HG02870 (cell line): ENCODE measurements at regions not wholly inside any gene's neighbourhood (a gene's known extent, or its start where the extent isn't known, plus 50 kb on each side); places are given as distances from the start of the nearest gene placed in this dataset.
"Not testable (repeated sequence)": the region's sequence is repeated elsewhere in the genome, so short reads cannot be mapped to it uniquely, and the experiment has no call there.

Source experiments
- ATAC-seq: cut with Tn5 transposase; IDR thresholded peaks from one replicate; pipeline ENCODE4 v1.9.1; 2021; ENCODE audit warnings: mild to moderate bottlenecking, moderate library complexity; ENCODE audit not compliant: unreplicated experiment

GRCh38 chr2:149768320-149768799 lies 180.8 kb upstream of the MMADHC start:
- ATAC-seq, result no peak

- no peak for ATAC-seq
Observed at GRCh38 chr2:149767516-149767974, 180.0 kb upstream of the MMADHC start.

GRCh38 chr2:149766339-149766738 lies 178.8 kb upstream of the MMADHC start:
- no peak for ATAC-seq

- ATAC-seq, result no peak
Observed at GRCh38 chr2:149765636-149766035, 178.1 kb upstream of the MMADHC start.

- ATAC-seq, result no peak
Observed at GRCh38 chr2:149765003-149765402, 177.4 kb upstream of the MMADHC start.

GRCh38 chr2:149763358-149763757 lies 175.8 kb upstream of the MMADHC start:
- ATAC-seq, result no peak

- no peak for ATAC-seq
Observed at GRCh38 chr2:149761611-149762010, 174.0 kb upstream of the MMADHC start.

GRCh38 chr2:149759382-149759781 lies 171.8 kb upstream of the MMADHC start:
- not testable (repeated sequence) for ATAC-seq

GRCh38 chr2:149754722-149755121 lies 167.1 kb upstream of the MMADHC start:
- not testable (repeated sequence) for ATAC-seq

- ATAC-seq, result no peak
Observed at GRCh38 chr2:149747456-149747855, 159.9 kb upstream of the MMADHC start.

- no peak for ATAC-seq
Observed at GRCh38 chr2:149745396-149746230, 158.0 kb upstream of the MMADHC start.

GRCh38 chr2:149744865-149745264 lies 157.3 kb upstream of the MMADHC start:
- ATAC-seq, result no peak

GRCh38 chr2:149743842-149744448 lies 156.4 kb upstream of the MMADHC start:
- no peak for ATAC-seq

GRCh38 chr2:149741646-149742045 lies 154.1 kb upstream of the MMADHC start:
- no peak for ATAC-seq

GRCh38 chr2:149740490-149740889 lies 152.9 kb upstream of the MMADHC start:
- ATAC-seq, result no peak

GRCh38 chr2:149739883-149740265 lies 152.3 kb upstream of the MMADHC start:
- no peak for ATAC-seq

GRCh38 chr2:149739171-149739882 lies 151.8 kb upstream of the MMADHC start:
- ATAC-seq, result no peak

GRCh38 chr2:149738767-149739166 lies 151.2 kb upstream of the MMADHC start:
- ATAC-seq, result no peak

GRCh38 chr2:149737896-149738295 lies 150.3 kb upstream of the MMADHC start:
- no peak for ATAC-seq

GRCh38 chr2:149735237-149735958 lies 147.8 kb upstream of the MMADHC start:
- no peak for ATAC-seq
